Keratinocyte (primary cell): ENCODE measurements at regions not wholly inside any gene's neighbourhood (a gene's known extent, or its start where the extent isn't known, plus 50 kb on each side); places are given as distances from the start of the nearest gene placed in this dataset.

Experiments
- DNase-seq: peaks from one replicate; pipeline ENCODE4 v3.0.0-alpha.2; 2011; ENCODE audit warnings: low read depth, missing footprints, low spot score
- FAIRE-seq: peaks from 2 replicates; lab custom pipeline; 2011; peaks lifted over from hg19 to GRCh38; lab: Jason Lieb, UNC
- H2AFZ ChIP-seq: 2 replicates; pipeline ENCODE4 v1.6.0; 2012; ENCODE audit warnings: low read length, control low read depth, inconsistent platforms; ENCODE audit not compliant: control insufficient read depth
- H3K27ac ChIP-seq: 2 replicates; pipeline ENCODE4 v1.5.1; 2011; ENCODE audit warnings: low read length; ENCODE audit not compliant: control insufficient read depth, insufficient read depth
- H3K27me3 ChIP-seq: 3 replicates; pipeline ENCODE4 v1.6.0; 2011; ENCODE audit warnings: low read length; ENCODE audit not compliant: control insufficient read depth, insufficient read depth; ENCODE audit errors: extremely low read depth
- H3K36me3 ChIP-seq, 2 experiments: 2 replicates in 1 of 2; 3 replicates in 1 of 2; pipeline ENCODE4 v1.5.1; 2011; ENCODE audit warnings: low read length in 2 of 2, mild to moderate bottlenecking in 1 of 2; ENCODE audit not compliant: control insufficient read depth in 2 of 2, insufficient read depth in 2 of 2; ENCODE audit errors: extremely low read depth in 1 of 2
- H3K4me1 ChIP-seq: 3 replicates; pipeline ENCODE4 v1.5.1; 2011; ENCODE audit warnings: low read length; ENCODE audit not compliant: control insufficient read depth, insufficient read depth; ENCODE audit errors: extremely low read depth
- H3K4me2 ChIP-seq: 3 replicates; pipeline ENCODE4 v1.6.0; 2011; ENCODE audit warnings: low read depth, low read length; ENCODE audit not compliant: control insufficient read depth, insufficient read depth; ENCODE audit errors: extremely low read depth
- H3K4me3 ChIP-seq, 3 experiments: fragments of 200-600 bp in 1 of 3; sonication (generic) in 1 of 3; 2 replicates in 2 of 3; 3 replicates in 1 of 3; pipeline ENCODE4 v1.5.1; 2011 to 2016; ENCODE audit warnings: low read length in 3 of 3, mild to moderate bottlenecking in 3 of 3, control low read depth in 2 of 3, inconsistent platforms in 1 of 3, low read depth in 1 of 3, mixed read lengths in 1 of 3, mixed run types in 1 of 3, moderate library complexity in 1 of 3; ENCODE audit not compliant: control insufficient read depth in 2 of 3, insufficient read depth in 2 of 3; ENCODE audit errors: extremely low read depth in 1 of 3
- H3K79me2 ChIP-seq: 2 replicates; pipeline ENCODE4 v1.6.0; 2012; ENCODE audit warnings: low read length; ENCODE audit not compliant: control insufficient read depth, insufficient read depth
- H3K9ac ChIP-seq: 3 replicates; pipeline ENCODE4 v1.6.0; 2011; ENCODE audit warnings: low read length; ENCODE audit not compliant: control insufficient read depth, insufficient read depth; ENCODE audit errors: extremely low read depth
- H3K9me1 ChIP-seq: 3 replicates; pipeline ENCODE4 v1.6.0; 2011; ENCODE audit warnings: low read length; ENCODE audit not compliant: control insufficient read depth, insufficient read depth; ENCODE audit errors: extremely low read depth
- H3K9me3 ChIP-seq: 2 replicates; pipeline ENCODE4 v1.5.1; 2012; ENCODE audit warnings: low read depth, low read length; ENCODE audit not compliant: control insufficient read depth
- H4K20me1 ChIP-seq: 3 replicates; pipeline ENCODE4 v1.6.0; 2011; ENCODE audit warnings: low read length; ENCODE audit not compliant: control insufficient read depth, insufficient read depth; ENCODE audit errors: extremely low read depth
- EZH2 ChIP-seq: IDR thresholded peaks from one replicate; pipeline ENCODE4 v1.6.1; 2012; ENCODE audit warnings: inconsistent platforms, mild to moderate bottlenecking, low read length, moderate library complexity
- dilution Hi-C: fragments of 300-500 bp; cut with MboI; formaldehyde crosslinking; loops from one replicate; pipeline ENCODE4 v1.7.0; 2020; ENCODE audit warnings: low sequenced_read_pairs; ENCODE audit not compliant: extremely low pct_ligation_motif_present
- TF ChIP-seq, protein P1 (sequence below), 3 experiments: IDR thresholded peaks in 1 of 3; conservative IDR thresholded peaks in 1 of 3; optimal IDR thresholded peaks in 1 of 3; 2 replicates in 2 of 3; 3 replicates in 1 of 3; pipeline versions ENCODE3 to v1.5.1; 2011; ENCODE audit warnings: low read length in 3 of 3, mild to moderate bottlenecking in 3 of 3, moderate library complexity in 2 of 3, control low read depth in 1 of 3, inconsistent platforms in 1 of 3; ENCODE audit not compliant: insufficient read depth in 2 of 3; ENCODE audit errors: extremely low read depth in 1 of 3

DNA sequence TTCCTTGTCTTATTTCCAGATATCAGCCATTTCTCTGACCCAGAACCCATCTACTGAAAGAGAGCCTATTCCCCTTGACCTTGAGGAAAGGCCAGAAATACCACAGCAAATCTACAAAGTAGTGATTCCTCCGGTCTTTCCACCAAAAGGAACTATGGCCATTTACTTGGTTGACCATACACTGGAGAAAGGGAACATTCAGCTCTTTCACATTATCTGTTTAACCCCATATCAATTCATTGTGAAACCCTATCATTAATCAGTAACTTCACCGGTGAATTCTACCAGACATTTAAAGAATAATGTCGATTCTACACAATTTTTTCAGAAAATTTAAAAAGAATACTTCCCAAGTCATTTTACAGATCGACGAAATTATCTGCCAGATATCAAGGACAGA lies 265.7 kb upstream of the CLEC14A start:
- Histone ChIP-seq H4K20me1 (no peaks in the 10 kb centered on the region), H3K27ac (no peak overlapping the region), H3K36me3 (no peaks in the 10 kb centered on the region), H2AFZ (no peak overlapping the region), H3K9me3 (no peaks in the 10 kb centered on the region), H3K4me3 (no peak overlapping the region), H3K4me1 (no peaks in the 10 kb centered on the region), H3K9ac (no peak overlapping the region), H3K79me2 (no peaks in the 10 kb centered on the region), H3K9me1 (no peaks in the 10 kb centered on the region), H3K27me3 (no peaks in the 10 kb centered on the region), H3K4me2 (no peak overlapping the region)
- FAIRE-seq (no peak), DNase-seq (no peak)
- no peak for TF ChIP-seq EZH2
- TF ChIP-seq, protein P1, sequence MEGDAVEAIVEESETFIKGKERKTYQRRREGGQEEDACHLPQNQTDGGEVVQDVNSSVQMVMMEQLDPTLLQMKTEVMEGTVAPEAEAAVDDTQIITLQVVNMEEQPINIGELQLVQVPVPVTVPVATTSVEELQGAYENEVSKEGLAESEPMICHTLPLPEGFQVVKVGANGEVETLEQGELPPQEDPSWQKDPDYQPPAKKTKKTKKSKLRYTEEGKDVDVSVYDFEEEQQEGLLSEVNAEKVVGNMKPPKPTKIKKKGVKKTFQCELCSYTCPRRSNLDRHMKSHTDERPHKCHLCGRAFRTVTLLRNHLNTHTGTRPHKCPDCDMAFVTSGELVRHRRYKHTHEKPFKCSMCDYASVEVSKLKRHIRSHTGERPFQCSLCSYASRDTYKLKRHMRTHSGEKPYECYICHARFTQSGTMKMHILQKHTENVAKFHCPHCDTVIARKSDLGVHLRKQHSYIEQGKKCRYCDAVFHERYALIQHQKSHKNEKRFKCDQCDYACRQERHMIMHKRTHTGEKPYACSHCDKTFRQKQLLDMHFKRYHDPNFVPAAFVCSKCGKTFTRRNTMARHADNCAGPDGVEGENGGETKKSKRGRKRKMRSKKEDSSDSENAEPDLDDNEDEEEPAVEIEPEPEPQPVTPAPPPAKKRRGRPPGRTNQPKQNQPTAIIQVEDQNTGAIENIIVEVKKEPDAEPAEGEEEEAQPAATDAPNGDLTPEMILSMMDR (optimal IDR thresholded peaks at IDR 0.05 in 1 of 3, IDR thresholded peaks at IDR 0.05 in 1 of 3, conservative IDR thresholded peaks at IDR 0.05 in 1 of 3; ENCODE audit: extremely low read depth in 1 of 3, insufficient read depth in 2 of 3, low read length in 3 of 3) = no peak
- dilution Hi-C loops = no loop called here

DNA sequence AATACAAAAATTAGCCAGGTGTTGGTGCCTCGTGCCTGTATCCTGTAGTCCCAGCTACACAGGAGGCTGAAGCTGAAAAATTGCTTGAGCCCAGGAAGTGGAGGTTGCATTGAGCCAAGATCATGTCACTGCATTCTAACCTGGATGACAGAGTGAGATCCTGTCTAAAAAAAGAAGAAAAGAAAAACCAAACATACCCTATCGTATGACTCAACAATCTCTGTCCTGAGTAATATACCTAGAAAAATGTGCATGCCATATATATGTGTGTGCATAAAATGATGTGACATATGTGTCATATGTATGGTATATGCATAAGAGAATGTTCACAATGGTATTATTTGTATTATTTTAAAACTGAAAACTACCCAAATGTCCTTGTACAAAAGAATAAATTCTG lies 261.5 kb upstream of the CLEC14A start:
- no peak for FAIRE-seq
- no peaks in the 10 kb centered on the region for H4K20me1 ChIP-seq

More for the DNA sequence above, 261.5 kb upstream of the CLEC14A start:
- no peak overlapping the region for H3K4me3 ChIP-seq
- no peak overlapping the region for H3K27ac ChIP-seq
- dilution Hi-C loops = no loop called here
- H3K36me3 ChIP-seq = no peaks in the 10 kb centered on the region
- no peaks in the 10 kb centered on the region for H3K79me2 ChIP-seq
- no peaks in the 10 kb centered on the region for H3K9me3 ChIP-seq
- H3K9ac ChIP-seq = no peak overlapping the region
- TF ChIP-seq EZH2 = no peak
- TF ChIP-seq, protein P1 (optimal IDR thresholded peaks at IDR 0.05 in 1 of 3, IDR thresholded peaks at IDR 0.05 in 1 of 3, conservative IDR thresholded peaks at IDR 0.05 in 1 of 3; ENCODE audit: extremely low read depth in 1 of 3, insufficient read depth in 2 of 3, low read length in 3 of 3) = no peak
- no peaks in the 10 kb centered on the region for H3K27me3 ChIP-seq
- no peaks in the 10 kb centered on the region for H3K4me1 ChIP-seq
- H3K4me2 ChIP-seq = no peak overlapping the region
- H3K9me1 ChIP-seq = no peaks in the 10 kb centered on the region
- no peak overlapping the region for H2AFZ ChIP-seq
- DNase-seq = no peak
